ENCODE measurements at regions not wholly inside any gene's neighbourhood (a gene's known extent, or its start where the extent isn't known, plus 50 kb on each side); places are given as distances from the start of the nearest gene placed in this dataset.

- TF ChIP-seq, protein P1, sequence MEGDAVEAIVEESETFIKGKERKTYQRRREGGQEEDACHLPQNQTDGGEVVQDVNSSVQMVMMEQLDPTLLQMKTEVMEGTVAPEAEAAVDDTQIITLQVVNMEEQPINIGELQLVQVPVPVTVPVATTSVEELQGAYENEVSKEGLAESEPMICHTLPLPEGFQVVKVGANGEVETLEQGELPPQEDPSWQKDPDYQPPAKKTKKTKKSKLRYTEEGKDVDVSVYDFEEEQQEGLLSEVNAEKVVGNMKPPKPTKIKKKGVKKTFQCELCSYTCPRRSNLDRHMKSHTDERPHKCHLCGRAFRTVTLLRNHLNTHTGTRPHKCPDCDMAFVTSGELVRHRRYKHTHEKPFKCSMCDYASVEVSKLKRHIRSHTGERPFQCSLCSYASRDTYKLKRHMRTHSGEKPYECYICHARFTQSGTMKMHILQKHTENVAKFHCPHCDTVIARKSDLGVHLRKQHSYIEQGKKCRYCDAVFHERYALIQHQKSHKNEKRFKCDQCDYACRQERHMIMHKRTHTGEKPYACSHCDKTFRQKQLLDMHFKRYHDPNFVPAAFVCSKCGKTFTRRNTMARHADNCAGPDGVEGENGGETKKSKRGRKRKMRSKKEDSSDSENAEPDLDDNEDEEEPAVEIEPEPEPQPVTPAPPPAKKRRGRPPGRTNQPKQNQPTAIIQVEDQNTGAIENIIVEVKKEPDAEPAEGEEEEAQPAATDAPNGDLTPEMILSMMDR (IDR thresholded peaks at IDR 0.05) = no peak
- TF ChIP-seq POLR2A (IDR thresholded peaks at IDR 0.05) = no peak
Observed at GRCh38 chr12:58777815-58778214, 142.5 kb downstream of the LRIG3 start.
